Trophoblast cell (in vitro differentiated cells and primary cell): ENCODE measurements at regions not wholly inside any gene's neighbourhood (a gene's known extent, or its start where the extent isn't known, plus 50 kb on each side); places are given as distances from the start of the nearest gene placed in this dataset.

Experiments used
- DNase-seq, 2 donors: peaks; one replicate each; pipeline ENCODE4 v3.0.0-alpha.2; 2016
- H2AFZ ChIP-seq: 2 replicates; pipeline ENCODE4 v1.6.1; 2013; ENCODE audit warnings: low read length, moderate library complexity, mild to moderate bottlenecking; ENCODE audit not compliant: insufficient read depth, poor library complexity
- H2AK5ac ChIP-seq: 2 replicates; pipeline ENCODE4 v1.6.1; 2013; ENCODE audit warnings: mild to moderate bottlenecking, low read length
- H2BK120ac ChIP-seq: 2 replicates; pipeline ENCODE4 v1.6.1; 2013; ENCODE audit warnings: low read length, mild to moderate bottlenecking, moderate library complexity; ENCODE audit not compliant: insufficient read depth, poor library complexity
- H2BK12ac ChIP-seq: 2 replicates; pipeline ENCODE4 v1.6.1; 2013; ENCODE audit warnings: mild to moderate bottlenecking, low read length, moderate library complexity
- H2BK5ac ChIP-seq: 2 replicates; pipeline ENCODE4 v1.6.1; 2013; ENCODE audit warnings: low read length, low read depth, moderate library complexity, mild to moderate bottlenecking; ENCODE audit not compliant: poor library complexity
- H3K14ac ChIP-seq: 2 replicates; pipeline ENCODE4 v1.6.1; 2013; ENCODE audit warnings: mild to moderate bottlenecking, low read length
- H3K18ac ChIP-seq: 2 replicates; pipeline ENCODE4 v1.6.1; 2013; ENCODE audit warnings: mild to moderate bottlenecking, low read length
- H3K23ac ChIP-seq: 2 replicates; pipeline ENCODE4 v1.6.1; 2013; ENCODE audit warnings: low read length
- H3K27ac ChIP-seq: 2 replicates; pipeline ENCODE4 v1.5.1; 2013; ENCODE audit warnings: low read depth, mild to moderate bottlenecking, inconsistent platforms, low read length, moderate library complexity
- H3K27me3 ChIP-seq: 2 replicates; pipeline ENCODE4 v1.6.1; 2013; ENCODE audit warnings: inconsistent platforms, mild to moderate bottlenecking, low read length, moderate library complexity; ENCODE audit not compliant: insufficient read depth
- H3K36me3 ChIP-seq, 2 experiments: 1 replicate in 1 of 2; 2 replicates in 1 of 2; pipeline ENCODE4 v1.6.1; 2013; ENCODE audit warnings: low read length in 2 of 2, mild to moderate bottlenecking in 2 of 2, moderate library complexity in 1 of 2; ENCODE audit not compliant: insufficient read depth in 2 of 2, control insufficient read depth in 1 of 2
- H3K4ac ChIP-seq: 2 replicates; pipeline ENCODE4 v1.6.1; 2013; ENCODE audit warnings: low read depth, mild to moderate bottlenecking, low read length, moderate library complexity
- H3K4me1 ChIP-seq, 2 experiments: 1 replicate in 1 of 2; 2 replicates in 1 of 2; pipeline ENCODE4 v1.6.1; 2013; ENCODE audit warnings: low read length in 2 of 2, mild to moderate bottlenecking in 2 of 2, moderate library complexity in 1 of 2; ENCODE audit not compliant: insufficient read depth in 2 of 2, control insufficient read depth in 1 of 2
- H3K4me2 ChIP-seq: 2 replicates; pipeline ENCODE4 v1.6.1; 2013; ENCODE audit warnings: inconsistent platforms, mild to moderate bottlenecking, low read length, moderate library complexity
- H3K4me3 ChIP-seq: 2 replicates; pipeline ENCODE4 v1.5.1; 2013; ENCODE audit warnings: mild to moderate bottlenecking, low read depth, low read length, inconsistent platforms
- H3K79me1 ChIP-seq: one replicate; pipeline ENCODE4 v1.6.1; 2013; ENCODE audit warnings: low read length
- H3K79me2 ChIP-seq: 2 replicates; pipeline ENCODE4 v1.6.1; 2013; ENCODE audit warnings: low read length, mild to moderate bottlenecking; ENCODE audit not compliant: control insufficient read depth, insufficient read depth, poor library complexity
- H3K9ac ChIP-seq: 2 replicates; pipeline ENCODE4 v1.6.1; 2013; ENCODE audit warnings: mild to moderate bottlenecking, low read length
- H3K9me3 ChIP-seq: 2 replicates; pipeline ENCODE4 v1.6.1; 2013; ENCODE audit warnings: low read depth, mild to moderate bottlenecking, control low read depth, inconsistent platforms, low read length; ENCODE audit not compliant: insufficient read depth
- H4K12ac ChIP-seq: 2 replicates; pipeline ENCODE4 v1.6.1; 2013; ENCODE audit warnings: low read depth, mild to moderate bottlenecking, low read length, moderate library complexity
- H4K8ac ChIP-seq: 2 replicates; pipeline ENCODE4 v1.6.1; 2013; ENCODE audit warnings: low read depth, mild to moderate bottlenecking, low read length, moderate library complexity
- H4K91ac ChIP-seq: one replicate; pipeline ENCODE4 v1.6.1; 2013; ENCODE audit warnings: low read depth, mild to moderate bottlenecking, low read length, moderate library complexity
- WGBS: extraction: QIAGEN DNeasy Blood & Tissue Kit; methylation state at CpG from one replicate; pipeline ENCODE4 v1.1.7; 2013; ENCODE audit warnings: missing lambda C conversion rate; ENCODE audit not compliant: insufficient read length, insufficient coverage; ENCODE audit errors: extremely low coverage; 5-methylcytosine and 5-hydroxymethylcytosine counted together

- Histone ChIP-seq H2AFZ (no peak overlapping the region), H4K8ac (no peak overlapping the region), H4K12ac (no peak overlapping the region), H3K9me3 (peaks cover 2% of the 10 kb centered on the region), H3K36me3 (no peaks in the 10 kb centered on the region), H3K4me2 (no peak overlapping the region), H3K27ac (no peak overlapping the region), H2AK5ac (no peak overlapping the region), H3K79me1 (no peaks in the 10 kb centered on the region), H3K4me1 (peaks cover 5 to 14% of the 10 kb centered on the region in 2 experiments), H4K91ac (no peak overlapping the region), H2BK120ac (no peak overlapping the region), H2BK5ac (no peak overlapping the region), H3K18ac (no peak overlapping the region), H3K9ac (no peak overlapping the region), H3K4me3 (no peak overlapping the region), H3K4ac (no peak overlapping the region), H3K79me2 (no peaks in the 10 kb centered on the region), H3K14ac (no peak overlapping the region), H3K23ac (no peak overlapping the region), H2BK12ac (no peak overlapping the region), H3K27me3 (no peaks in the 10 kb centered on the region)
- no peak for DNase-seq
- no CpG with 5 or more reads among the region's 2 CpGs for WGBS
Observed at GRCh38 chr9:17928768-17929167, 349.9 kb downstream of the SH3GL2 start.

GRCh38 chr9:17929506-17929905, 350.6 kb downstream of the SH3GL2 start:
- H3K79me2 ChIP-seq, result no peaks in the 10 kb centered on the region
- no peak overlapping the region for H4K8ac ChIP-seq
- no peak overlapping the region for H3K23ac ChIP-seq
- no peaks in the 10 kb centered on the region for H3K27me3 ChIP-seq
- no peak overlapping the region for H2BK120ac ChIP-seq
- H2BK12ac ChIP-seq, result peak overlapping the region; percentile 27
- no peak for DNase-seq
- H3K4me3 ChIP-seq, result no peak overlapping the region
- H3K4ac ChIP-seq, result no peak overlapping the region
- H3K79me1 ChIP-seq, result no peaks in the 10 kb centered on the region
- peaks cover 2% of the 10 kb centered on the region for H3K9me3 ChIP-seq
- no peaks in the 10 kb centered on the region for H3K36me3 ChIP-seq
- H2AFZ ChIP-seq, result no peak overlapping the region
- no peak overlapping the region for H3K27ac ChIP-seq
- H2BK5ac ChIP-seq, result no peak overlapping the region
- no peak overlapping the region for H4K12ac ChIP-seq
- no peak overlapping the region for H3K4me2 ChIP-seq
- no peak overlapping the region for H3K9ac ChIP-seq
- H4K91ac ChIP-seq, result no peak overlapping the region
- no peak overlapping the region for H3K14ac ChIP-seq
- no CpG with 5 or more reads among the region's 2 CpGs for WGBS
- H3K18ac ChIP-seq, result no peak overlapping the region
- peaks cover 5 to 14% of the 10 kb centered on the region in 2 experiments for H3K4me1 ChIP-seq
- no peak overlapping the region for H2AK5ac ChIP-seq

GRCh38 chr9:17930071-17930470, 351.2 kb downstream of the SH3GL2 start:
- peak in 1 of 2 donors; percentile 42 for DNase-seq
- no CpG with 5 or more reads among the region's 5 CpGs for WGBS

GRCh38 chr9:17936365-17936764, 357.5 kb downstream of the SH3GL2 start:
- H3K23ac ChIP-seq, result no peak overlapping the region
- no peak overlapping the region for H2AK5ac ChIP-seq
- H4K91ac ChIP-seq, result no peak overlapping the region
- no peak overlapping the region for H3K9ac ChIP-seq
- no peak overlapping the region for H4K12ac ChIP-seq
- no CpG with 5 or more reads among the region's 7 CpGs for WGBS
- no peak overlapping the region for H2AFZ ChIP-seq
- H2BK12ac ChIP-seq, result no peak overlapping the region
- no peak overlapping the region for H2BK5ac ChIP-seq
- no peak overlapping the region for H3K4me2 ChIP-seq
- no peak overlapping the region for H3K4ac ChIP-seq
- no peaks in the 10 kb centered on the region for H3K79me1 ChIP-seq
- H3K27me3 ChIP-seq, result no peaks in the 10 kb centered on the region
- no peaks in the 10 kb centered on the region for H3K4me1 ChIP-seq
- H3K4me3 ChIP-seq, result no peak overlapping the region
- no peak overlapping the region for H3K27ac ChIP-seq
- H3K18ac ChIP-seq, result no peak overlapping the region
- DNase-seq, result no peak
- H3K14ac ChIP-seq, result no peak overlapping the region
- no peak overlapping the region for H4K8ac ChIP-seq
- H2BK120ac ChIP-seq, result no peak overlapping the region
- H3K79me2 ChIP-seq, result no peaks in the 10 kb centered on the region
- peaks cover 2% of the 10 kb centered on the region for H3K9me3 ChIP-seq
- H3K36me3 ChIP-seq, result no peaks in the 10 kb centered on the region

More at GRCh38 chr9:17930071-17930470, 351.2 kb downstream of the SH3GL2 start:
- no peak overlapping the region for H3K27ac ChIP-seq
- H3K4me3 ChIP-seq, result no peak overlapping the region
- H3K27me3 ChIP-seq, result no peaks in the 10 kb centered on the region
- H4K12ac ChIP-seq, result no peak overlapping the region
- H2BK5ac ChIP-seq, result no peak overlapping the region
- no peaks in the 10 kb centered on the region for H3K36me3 ChIP-seq
- H2BK12ac ChIP-seq, result no peak overlapping the region
- H3K18ac ChIP-seq, result no peak overlapping the region
- H3K23ac ChIP-seq, result no peak overlapping the region
- no peak overlapping the region for H2AFZ ChIP-seq
- H3K14ac ChIP-seq, result no peak overlapping the region
- no peak overlapping the region for H2AK5ac ChIP-seq
- H3K79me1 ChIP-seq, result no peaks in the 10 kb centered on the region
- H4K91ac ChIP-seq, result no peak overlapping the region
- no peak overlapping the region for H4K8ac ChIP-seq
- H3K9me3 ChIP-seq, result peaks cover 2% of the 10 kb centered on the region
- no peak overlapping the region for H3K4ac ChIP-seq
- H3K79me2 ChIP-seq, result no peaks in the 10 kb centered on the region
- no peak overlapping the region for H3K9ac ChIP-seq
- peaks cover 5 to 14% of the 10 kb centered on the region in 2 experiments for H3K4me1 ChIP-seq
- H2BK120ac ChIP-seq, result no peak overlapping the region
- H3K4me2 ChIP-seq, result peak overlapping the region; percentile 1
